ENCODE measurements at regions not wholly inside any gene's neighbourhood (a gene's known extent, or its start where the extent isn't known, plus 50 kb on each side); places are given as distances from the start of the nearest gene placed in this dataset.

DNA sequence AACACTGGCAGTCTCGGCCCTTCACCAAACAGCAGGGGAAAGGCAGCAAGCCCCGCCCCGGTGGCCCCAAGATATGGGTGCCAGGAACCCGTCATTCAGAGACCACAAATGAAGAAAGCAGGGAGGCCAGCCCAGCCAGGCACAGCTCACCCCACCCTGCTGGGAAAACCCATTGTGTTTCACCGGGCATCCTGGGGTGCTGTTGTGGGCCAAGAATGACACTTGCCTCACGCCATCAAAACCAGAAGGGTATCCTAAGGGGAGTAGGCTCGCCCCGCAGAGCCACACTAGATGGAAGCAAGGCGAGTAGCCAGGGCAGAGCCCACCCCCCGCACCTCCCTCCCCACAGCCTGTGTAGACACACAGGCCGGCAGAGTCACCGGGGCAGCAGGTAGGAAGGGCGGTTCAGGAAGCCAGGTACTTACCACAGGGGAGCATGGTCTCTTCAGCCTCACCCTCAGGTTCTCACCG is 72.5 kb upstream of the KCNMA1 start:
- no peak for DNase-seq

DNA sequence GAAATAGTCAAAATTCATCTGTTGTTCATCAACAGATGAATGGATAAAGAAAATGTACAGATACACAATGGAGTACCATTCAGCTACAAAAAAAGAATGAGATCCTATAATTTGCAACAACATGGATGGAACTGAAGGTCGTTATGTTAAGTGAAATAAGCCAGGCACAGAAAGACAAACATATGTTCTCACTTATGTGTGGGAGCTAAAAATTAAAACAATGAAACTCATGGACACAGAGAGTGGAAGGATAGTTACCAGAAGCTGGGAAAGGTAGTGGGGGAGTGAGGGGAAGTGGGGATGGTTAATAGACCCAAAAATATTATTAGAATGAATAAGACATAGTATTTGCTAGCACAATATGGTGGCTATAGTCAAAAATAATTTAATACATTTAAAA is 70.0 kb upstream of the KCNMA1 start:
- no peak for DNase-seq

DNA sequence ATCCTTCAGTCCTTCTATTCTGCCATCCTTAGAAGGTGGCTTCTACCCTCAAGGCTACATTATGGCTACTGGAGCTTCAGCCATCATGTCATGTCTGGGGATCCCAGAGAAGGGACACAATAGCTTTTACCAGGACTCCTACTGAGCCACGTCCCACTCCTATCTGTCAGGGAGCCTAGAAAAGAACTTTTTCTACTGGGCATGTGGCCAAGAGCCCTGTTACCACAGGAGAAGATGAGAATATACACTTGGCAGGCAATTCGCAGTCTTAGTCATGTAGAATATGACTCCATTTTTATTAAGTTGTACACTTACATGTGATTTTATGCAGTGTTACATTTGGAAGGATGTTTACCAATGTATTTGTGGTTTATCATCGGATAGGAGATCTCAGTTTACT is 64.6 kb upstream of the KCNMA1 start:
- no peak for DNase-seq

GRCh38 chr10:77700086-77700485 is 62.5 kb upstream of the KCNMA1 start:
- no peak for DNase-seq

GRCh38 chr10:77699080-77699645 is 61.6 kb upstream of the KCNMA1 start:
- DNase-seq = no peak

- no peak for DNase-seq
Observed at GRCh38 chr10:77698267-77698931, 60.8 kb upstream of the KCNMA1 start.

- no peak for DNase-seq
Observed at GRCh38 chr10:77696584-77696983, 59.0 kb upstream of the KCNMA1 start.

GRCh38 chr10:77695186-77695585 is 57.6 kb upstream of the KCNMA1 start:
- no peak for DNase-seq

- no peak for DNase-seq
Observed at GRCh38 chr10:77692782-77693181, 55.2 kb upstream of the KCNMA1 start.

DNA sequence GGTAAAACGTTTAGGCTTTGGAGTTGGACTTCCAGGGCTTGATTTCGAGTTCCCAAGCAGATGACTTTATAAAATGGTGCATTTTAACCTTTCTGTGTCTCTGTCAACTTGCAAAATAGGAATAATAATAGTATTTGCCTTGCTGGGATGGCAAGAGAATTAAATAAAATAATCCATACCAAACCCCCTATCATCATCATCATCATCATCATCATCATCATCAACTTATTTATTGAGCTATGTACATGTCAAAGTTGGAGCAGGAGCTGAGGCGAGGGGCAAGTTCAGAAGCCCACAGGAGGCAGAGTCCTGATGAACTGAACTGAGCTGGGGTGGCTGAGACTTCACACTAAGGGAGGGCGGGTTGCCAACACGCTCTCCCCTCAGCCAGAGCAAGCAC is 51.7 kb upstream of the KCNMA1 start:
- no peak for DNase-seq

- DNase-seq = no peak
Observed at GRCh38 chr10:77687621-77688020, 50.0 kb upstream of the KCNMA1 start.

Data from NCI-H1930 (cell line).